GM10248 (cell line): ENCODE measurements at regions not wholly inside any gene's neighbourhood (a gene's known extent, or its start where the extent isn't known, plus 50 kb on each side); places are given as distances from the start of the nearest gene placed in this dataset.

ENCODE experiments used
- CTCF ChIA-PET: fragments of 300-600 bp; sonication (Branson Sonifier 250); formaldehyde crosslinking; extraction: SDS; loops from one replicate; lab custom pipeline; 2021; ENCODE audit warnings: antibody characterized with exemption; lab: Yijun Ruan, JAX
- POLR2A ChIA-PET: fragments of 350-650 bp; sonication (Branson Sonifier 250); formaldehyde crosslinking; extraction: SDS; loops from one replicate; lab custom pipeline; 2020; ENCODE audit warnings: antibody characterized with exemption; lab: Yijun Ruan, JAX
- DNase-seq: peaks from one replicate; pipeline ENCODE4 v3.0.0; 2012; ENCODE audit errors: extremely low spot score
- CTCF ChIP-seq: IDR thresholded peaks from 2 replicates; pipeline ENCODE4 v1.5.1; 2012; ENCODE audit warnings: mild to moderate bottlenecking, low read depth; ENCODE audit errors: extremely low read depth, missing control alignments, control extremely low read depth

DNA sequence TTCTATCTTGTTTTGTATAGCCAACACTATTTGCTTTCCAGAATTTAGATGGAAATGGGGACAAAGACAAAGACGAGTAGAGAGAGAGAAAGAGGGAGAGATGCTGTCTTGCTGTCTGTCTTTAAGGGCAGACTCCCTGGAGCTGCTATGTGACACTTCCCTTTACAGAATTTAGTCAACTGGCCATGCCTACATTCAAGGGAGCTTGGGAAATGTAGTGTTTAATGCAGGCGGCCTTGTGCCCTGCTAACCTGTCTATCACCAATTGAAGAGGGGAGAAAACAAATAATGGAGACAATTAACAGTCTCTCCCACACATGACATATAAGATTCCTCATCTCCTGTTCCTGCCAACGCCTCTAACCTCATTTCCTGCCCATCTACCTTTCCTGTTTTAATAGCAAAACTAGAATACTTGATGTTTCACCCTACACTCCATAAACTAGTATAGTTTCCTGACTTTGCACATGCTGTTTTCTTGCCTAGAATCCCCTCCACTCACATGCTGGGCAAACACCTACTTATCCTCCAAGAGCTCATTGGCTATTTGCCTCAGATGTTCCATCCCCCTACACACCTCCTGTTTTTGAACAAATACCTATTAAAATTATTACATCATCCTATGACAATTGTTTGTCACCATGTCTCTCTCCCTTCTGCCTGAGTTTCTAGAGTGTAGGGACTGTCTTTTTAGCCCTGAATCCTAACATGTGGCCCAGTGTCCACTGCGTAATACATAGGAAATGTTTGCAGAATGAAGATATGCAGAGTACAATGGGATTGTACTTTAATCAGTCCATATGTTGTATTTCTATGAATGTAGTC, 117.2 kb downstream of the SLC25A24 start:
- TF ChIP-seq CTCF = no peak
- DNase-seq = no peak
- POLR2A ChIA-PET = no interaction called here
- CTCF ChIA-PET = interaction anchor here (1.1 to 2.0 kb wide), 2 partner anchors 42 to 106 kb away, joined by 3 to 7 read pairs; no protein-coding TSS in a partner anchor

- ChIA-PET CTCF (interaction anchor here (1.1 to 1.4 kb wide), 2 partner anchors 11 to 43 kb away, joined by 3 to 4 read pairs; no protein-coding TSS in a partner anchor), POLR2A (no interaction called here)
- no peak for TF ChIP-seq CTCF
- DNase-seq = no peak
These were observed 117.0 kb upstream of the VAV3 start for GRCh38 chr1:108082001-108082400.

- CTCF ChIA-PET = interaction anchor here (1.4 kb wide), 1 partner anchor 10 kb away, joined by 3 read pairs; no protein-coding TSS in a partner anchor
- TF ChIP-seq CTCF = no peak
- POLR2A ChIA-PET = no interaction called here
- no peak for DNase-seq
These were observed 115.5 kb upstream of the VAV3 start for GRCh38 chr1:108080448-108080847.

DNA sequence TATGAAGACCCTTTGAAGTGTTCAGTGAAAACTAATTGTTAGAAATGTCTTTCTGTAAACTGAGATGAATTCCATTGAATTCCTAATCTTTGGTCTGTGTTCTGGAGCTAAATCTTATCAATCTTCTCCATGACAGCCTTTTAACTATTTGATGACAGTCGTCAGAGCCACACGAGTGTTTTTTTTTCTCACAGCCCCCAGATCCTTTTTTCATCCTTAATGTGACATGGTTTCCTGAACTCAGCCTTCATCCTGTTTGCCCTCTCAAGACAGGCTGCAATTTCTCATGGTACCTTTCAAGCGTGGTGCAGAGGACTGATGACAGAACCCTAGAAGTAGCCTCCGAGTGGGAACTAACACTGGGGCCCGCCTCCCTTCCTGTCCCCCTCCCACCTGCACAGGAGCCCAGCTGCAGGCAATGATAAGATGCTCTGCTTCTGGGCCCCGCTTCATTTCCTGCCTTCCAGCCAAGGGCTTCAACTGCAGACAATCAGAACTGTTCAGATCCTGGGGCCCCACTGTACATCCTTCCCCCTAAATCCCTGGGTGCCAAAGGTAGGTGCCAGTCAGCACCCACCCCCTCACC, 114.6 kb upstream of the VAV3 start:
- ChIA-PET POLR2A (no interaction called here), CTCF (no interaction called here)
- no peak for DNase-seq
- no peak for TF ChIP-seq CTCF

DNA sequence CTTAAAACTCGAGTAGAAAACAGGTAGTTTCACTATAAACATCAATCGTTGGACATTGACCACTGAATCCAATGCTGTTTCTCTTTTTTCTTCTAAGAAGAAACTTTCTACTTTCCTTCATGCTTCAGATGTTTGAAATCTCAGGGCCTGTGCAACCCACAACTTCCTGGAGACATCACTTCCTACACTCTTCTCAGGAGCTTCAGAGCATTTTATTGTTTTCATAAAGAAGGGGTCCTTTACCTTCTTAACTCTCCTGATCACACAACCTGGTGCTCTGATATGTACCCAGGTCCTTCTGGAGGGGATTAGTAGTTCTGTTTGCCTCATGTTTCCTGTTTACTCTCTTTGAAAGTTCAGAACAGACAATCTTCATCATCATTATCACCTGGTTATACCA, 113.0 kb upstream of the VAV3 start:
- ChIA-PET CTCF (interaction anchor here (1.3 kb wide), 1 partner anchor 48 kb away, joined by 5 read pairs; no protein-coding TSS in a partner anchor), POLR2A (no interaction called here)
- TF ChIP-seq CTCF = no peak
- no peak for DNase-seq

DNA sequence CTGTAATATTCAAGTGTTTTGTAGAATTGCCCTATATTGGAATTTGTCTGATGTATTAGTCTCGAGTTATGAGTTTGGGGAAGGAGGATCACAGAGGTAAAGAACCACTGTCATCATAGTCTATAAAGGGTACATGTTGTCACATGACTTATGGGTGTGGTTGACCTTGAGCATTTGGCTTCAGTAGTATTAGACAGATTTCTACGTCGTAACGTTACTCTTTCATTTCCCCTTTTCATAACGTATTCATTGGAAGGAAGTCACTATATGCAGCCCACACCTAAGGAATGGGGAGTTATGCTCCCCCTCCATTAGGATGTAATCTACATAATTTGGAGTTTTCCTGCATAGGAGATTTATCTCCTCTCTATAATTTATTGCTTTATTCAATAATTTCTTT, 110.1 kb upstream of the VAV3 start:
- CTCF ChIA-PET = no interaction called here
- TF ChIP-seq CTCF = no peak
- DNase-seq = no peak
- POLR2A ChIA-PET = no interaction called here
